ENCODE measurements at regions not wholly inside any gene's neighbourhood (a gene's known extent, or its start where the extent isn't known, plus 50 kb on each side); places are given as distances from the start of the nearest gene placed in this dataset.

- in situ Hi-C loops (cut with HindIII; ENCODE audit: extremely low pct_ligation_motif_present, low pct_unique_long_range_greater_than_20kb): no loop called here
- CTCF ChIA-PET (ENCODE audit: low intra/inter-chr PET ratio, low total read pairs): no interaction called here
Observed at GRCh38 chr12:13451776-13452175, 255.2 kb downstream of the EMP1 start.

More at GRCh38 chr12:13451776-13452175, 255.2 kb downstream of the EMP1 start:
- H3K9me3 ChIP-seq (ENCODE audit: low read length): no peaks in the 10 kb centered on the region
- no peaks in the 10 kb centered on the region for H3K4me1 ChIP-seq (ENCODE audit: insufficient read depth, low read length)
- FAIRE-seq: no peak
- no peak overlapping the region for H3K9ac ChIP-seq (ENCODE audit: insufficient read depth, low read depth, low read length)
- no peaks in the 10 kb centered on the region for H3K79me2 ChIP-seq (ENCODE audit: insufficient read depth, low read length)
- 6% methylated on average over 2 of the region's 2 CpGs for WGBS (ENCODE audit: low lambda C conversion rate)
- H3K27me3 ChIP-seq (ENCODE audit: control insufficient read depth in 1 of 2, insufficient read depth in 2 of 2, low read length in 2 of 2): no peaks in the 10 kb centered on the region
- BruUV-seq (replicated peaks): no TSS peak
- H3K36me3 ChIP-seq (replicated peaks in 1 of 2; ENCODE audit: control insufficient read depth in 1 of 2, insufficient read depth in 2 of 2, low read length in 2 of 2): no peaks in the 10 kb centered on the region
- no peak for DNase-seq (ENCODE audit: low spot score)
- intact Hi-C loops (cut with micrococcal nuclease; ENCODE audit: unreplicated experiment): no loop called here
- no peaks in the 10 kb centered on the region for H4K20me1 ChIP-seq (ENCODE audit: insufficient read depth, low read length)
- no peak for TF ChIP-seq ARID3A (IDR thresholded peaks at IDR 0.05; ENCODE audit: low read depth, low read length)
- TF ChIP-seq BCL3 (CRISPR knock-in tag; IDR thresholded peaks at IDR 0.05): no peak
- TF ChIP-seq ZBTB26 (CRISPR knock-in tag; IDR thresholded peaks at IDR 0.05; ENCODE audit: borderline replicate concordance): no peak
- TF ChIP-seq E2F2 (CRISPR knock-in tag; IDR thresholded peaks at IDR 0.05; ENCODE audit: borderline replicate concordance): no peak
- no peak for TF ChIP-seq ZFP82 (CRISPR knock-in tag; IDR thresholded peaks at IDR 0.05; ENCODE audit: borderline replicate concordance)
- TF ChIP-seq SRF (IDR thresholded peaks at IDR 0.05; ENCODE audit: low read depth, low read length): no peak
- no peak for TF ChIP-seq SP1 (IDR thresholded peaks at IDR 0.05)
- TF ChIP-seq SP1 (CRISPR knock-in tag; IDR thresholded peaks at IDR 0.05): no peak
- no peak overlapping the region for H3K4me3 ChIP-seq (replicated peaks in 1 of 3; ENCODE audit: insufficient read depth in 1 of 3, low read depth in 2 of 3, low read length in 3 of 3)
- POLR2A ChIA-PET: no interaction called here
- ATAC-seq: no peak
- H3K4me2 ChIP-seq (ENCODE audit: low read depth, low read length): no peak overlapping the region
- no peak overlapping the region for H3K27ac ChIP-seq (ENCODE audit: extremely low read length, insufficient read depth, low read length)
- H2AFZ ChIP-seq (ENCODE audit: low read length): no peak overlapping the region

All from HepG2 (cell line).